B cell (primary cell): ENCODE measurements at regions not wholly inside any gene's neighbourhood (a gene's known extent, or its start where the extent isn't known, plus 50 kb on each side); places are given as distances from the start of the nearest gene placed in this dataset.

Experiments used
- CTCF ChIP-seq: fragments of 200-600 bp; IDR thresholded peaks from one replicate; pipeline ENCODE4 v1.8.0; 2022; ENCODE audit warnings: antibody characterized with exemption, mild to moderate bottlenecking
- EZH2 ChIP-seq: IDR thresholded peaks from 2 replicates; pipeline ENCODE4 v1.6.1; 2012; ENCODE audit warnings: borderline replicate concordance, low read depth, mild to moderate bottlenecking, moderate library complexity, low read length; ENCODE audit not compliant: insufficient read depth, poor library complexity, severe bottlenecking

DNA sequence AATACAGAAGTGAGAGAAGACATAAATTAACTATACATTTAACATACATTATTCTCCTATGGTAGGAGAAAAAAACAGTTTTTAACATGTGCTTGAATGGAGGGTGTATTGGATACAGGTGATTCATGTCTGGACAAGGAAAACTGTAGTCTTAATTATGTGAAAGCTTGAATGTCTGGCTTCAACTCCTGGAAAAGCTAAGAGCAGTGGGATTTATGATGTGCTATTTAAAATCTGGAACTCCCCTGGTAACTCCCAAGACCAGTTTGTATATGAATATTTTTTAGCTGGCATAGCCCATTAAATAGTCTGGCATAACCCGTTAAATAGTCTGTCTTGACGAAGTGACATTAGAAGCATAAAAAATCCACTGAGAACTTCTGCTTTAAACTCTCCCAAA lies 410.0 kb upstream of the PTCHD4 start:
- TF ChIP-seq CTCF (no peak), EZH2 (no peak)
